NCI-H526 (cell line): ENCODE measurements at regions not wholly inside any gene's neighbourhood (a gene's known extent, or its start where the extent isn't known, plus 50 kb on each side); places are given as distances from the start of the nearest gene placed in this dataset.

Experiments used
- DNase-seq, 2 experiments: peaks; one replicate each; lab custom pipeline; 2025; lab: John Stamatoyannopoulos, UW

- DNase-seq: no peak
Observed at GRCh38 chr1:56355918-56356317, 223.4 kb downstream of the PLPP3 start.

- DNase-seq: no peak
Observed at GRCh38 chr1:56355422-56355821, 223.9 kb downstream of the PLPP3 start.

- no peak for DNase-seq
Observed at GRCh38 chr1:56345831-56346230, 233.5 kb downstream of the PLPP3 start.

- DNase-seq: no peak
Observed at GRCh38 chr1:56340977-56341376, 238.4 kb downstream of the PLPP3 start.

- no peak for DNase-seq
Observed at GRCh38 chr1:56339786-56340465, 239.4 kb downstream of the PLPP3 start.

GRCh38 chr1:56339093-56339492 is 240.3 kb downstream of the PLPP3 start:
- no peak for DNase-seq

GRCh38 chr1:56336982-56337381 is 242.4 kb downstream of the PLPP3 start:
- DNase-seq: no peak

GRCh38 chr1:56335394-56335793 is 244.0 kb downstream of the PLPP3 start:
- DNase-seq: no peak

- DNase-seq: no peak
Observed at GRCh38 chr1:56334047-56334446, 245.3 kb downstream of the PLPP3 start.

GRCh38 chr1:56333461-56333860 is 245.9 kb downstream of the PLPP3 start:
- DNase-seq: no peak

GRCh38 chr1:56331892-56332567 is 247.3 kb downstream of the PLPP3 start:
- DNase-seq: no peak

- no peak for DNase-seq
Observed at GRCh38 chr1:56331207-56331891, 248.0 kb downstream of the PLPP3 start.

- no peak for DNase-seq
Observed at GRCh38 chr1:56330391-56331026, 248.9 kb downstream of the PLPP3 start.

- no peak for DNase-seq
Observed at GRCh38 chr1:56329970-56330369, 249.4 kb downstream of the PLPP3 start.

GRCh38 chr1:56327195-56327594 is 252.2 kb downstream of the PLPP3 start:
- DNase-seq: peak; percentile 7 to 33

- no peak for DNase-seq
Observed at GRCh38 chr1:56326056-56326455, 253.3 kb downstream of the PLPP3 start.

GRCh38 chr1:56324504-56324903 is 254.9 kb downstream of the PLPP3 start:
- DNase-seq: no peak

- no peak for DNase-seq
Observed at GRCh38 chr1:56322211-56322610, 257.2 kb downstream of the PLPP3 start.

- no peak for DNase-seq
Observed at GRCh38 chr1:56321150-56321490, 258.2 kb downstream of the PLPP3 start.

GRCh38 chr1:56320464-56321149 is 258.8 kb downstream of the PLPP3 start:
- DNase-seq: no peak

- peak in 1 of 2 experiments; percentile 4 for DNase-seq
Observed at GRCh38 chr1:56317722-56318121, 261.6 kb downstream of the PLPP3 start.

- no peak for DNase-seq
Observed at GRCh38 chr1:56315293-56315942, 263.9 kb downstream of the PLPP3 start.
